ENCODE measurements at regions not wholly inside any gene's neighbourhood (a gene's known extent, or its start where the extent isn't known, plus 50 kb on each side); places are given as distances from the start of the nearest gene placed in this dataset.

GRCh38 chr2:239893236-239893515, 132.0 kb downstream of the NDUFA10 start:
- in situ Hi-C loops (cut with MboI): no loop called here
- Histone ChIP-seq H3K9me3 (replicated peaks; ENCODE audit: control insufficient read depth, insufficient read depth, low read depth, low read length) (no peaks in the 10 kb centered on the region), H3K9ac (ENCODE audit: insufficient read depth in 1 of 2, low read depth in 2 of 2, low read length in 2 of 2) (no peak overlapping the region), H3K4me3 (no peak overlapping the region), H3K27me3 (ENCODE audit: control insufficient read depth in 2 of 2, insufficient read depth in 2 of 2, low read length in 2 of 2) (no peaks in the 10 kb centered on the region), H4K20me1 (replicated peaks; ENCODE audit: control insufficient read depth, insufficient read depth, low read length) (no peaks in the 10 kb centered on the region), H3K27ac (ENCODE audit: extremely low read depth, low read depth, low read length) (no peak overlapping the region), H3K79me2 (ENCODE audit: control insufficient read depth, insufficient read depth, low read length) (no peaks in the 10 kb centered on the region), H3K4me2 (ENCODE audit: insufficient read depth, low read length) (no peak overlapping the region), H2AFZ (ENCODE audit: low read depth, low read length) (0 out of 2 replicates have a peak overlapping the region, but pooled peaks have one; percentile 40), H3K4me1 (replicated peaks in 1 of 2; ENCODE audit: control insufficient read depth in 2 of 2, insufficient read depth in 2 of 2, low read length in 2 of 2) (no peaks in the 10 kb centered on the region; a peak in 1 of 5 replicates), H3K9me1 (ENCODE audit: control insufficient read depth, insufficient read depth, low read length) (no peaks in the 10 kb centered on the region), H3K36me3 (ENCODE audit: control insufficient read depth, insufficient read depth, low read length) (no peaks in the 10 kb centered on the region)
- no peak for FAIRE-seq
- peak in 3 of 4 experiments; percentile 52 to 56 (median 55) for DNase-seq (ENCODE audit: extremely low read depth in 1 of 4, low spot score in 3 of 4)
- intact Hi-C loops (cut with micrococcal nuclease): no loop called here
- 17% methylated on average over 3 of the region's 4 CpGs for WGBS (ENCODE audit: insufficient coverage, low coverage, missing lambda C conversion rate)
- POLR2A ChIA-PET: no interaction called here
- peak; percentile 90 for ATAC-seq
- BruUV-seq (replicated peaks): no TSS peak
- CTCF ChIA-PET (ENCODE audit: low intra/inter-chr PET ratio): no interaction called here
- TF ChIP-seq NR2C1 (IDR thresholded peaks at IDR 0.05) (no peak), NR2C1 (tag; IDR thresholded peaks at IDR 0.05) (no peak), MYBL2 (IDR thresholded peaks at IDR 0.05; ENCODE audit: low read depth) (no peak), MYBL2 (CRISPR knock-in tag; IDR thresholded peaks at IDR 0.05; ENCODE audit: borderline replicate concordance) (no peak), NFYB (IDR thresholded peaks at IDR 0.05; ENCODE audit: extremely low read depth, insufficient read length) (peak; percentile 90), USF1 (CRISPR knock-in tag; IDR thresholded peaks at IDR 0.05) (peak; percentile 92), CBFA2T2 (conservative IDR thresholded peaks at IDR 0.05) (0 out of 2 replicates have a peak, but pooled peaks have one; percentile 5), YY1 (IDR thresholded peaks at IDR 0.05; ENCODE audit: borderline replicate concordance in 1 of 3, control insufficient read depth in 1 of 3, extremely low read depth in 1 of 3, insufficient read depth in 3 of 3, insufficient read length in 1 of 3, insufficient replicate concordance in 2 of 3, low read depth in 1 of 3, low read length in 2 of 3) (no peak), RAD51 (IDR thresholded peaks at IDR 0.05; ENCODE audit: borderline replicate concordance, low read depth) (peak; percentile 72; the same call in 1 of the 2 replicates), NUFIP1 (IDR thresholded peaks at IDR 0.05; ENCODE audit: partially characterized antibody) (no peak), USF2 (CRISPR knock-in tag; IDR thresholded peaks at IDR 0.05) (peak; percentile 89), REST (IDR thresholded peaks at IDR 0.05; ENCODE audit: borderline replicate concordance) (0 out of 2 replicates have a peak, but pooled peaks have one; percentile 15), REST (CRISPR knock-in tag; IDR thresholded peaks at IDR 0.05; ENCODE audit: low read depth) (no peak), CBX1 (IDR thresholded peaks at IDR 0.05; ENCODE audit: low read depth) (no peak), FOS (IDR thresholded peaks at IDR 0.05; ENCODE audit: extremely low read depth, insufficient read length) (peak; percentile 54)
